ENCODE measurements at regions not wholly inside any gene's neighbourhood (a gene's known extent, or its start where the extent isn't known, plus 50 kb on each side); places are given as distances from the start of the nearest gene placed in this dataset.

DNA sequence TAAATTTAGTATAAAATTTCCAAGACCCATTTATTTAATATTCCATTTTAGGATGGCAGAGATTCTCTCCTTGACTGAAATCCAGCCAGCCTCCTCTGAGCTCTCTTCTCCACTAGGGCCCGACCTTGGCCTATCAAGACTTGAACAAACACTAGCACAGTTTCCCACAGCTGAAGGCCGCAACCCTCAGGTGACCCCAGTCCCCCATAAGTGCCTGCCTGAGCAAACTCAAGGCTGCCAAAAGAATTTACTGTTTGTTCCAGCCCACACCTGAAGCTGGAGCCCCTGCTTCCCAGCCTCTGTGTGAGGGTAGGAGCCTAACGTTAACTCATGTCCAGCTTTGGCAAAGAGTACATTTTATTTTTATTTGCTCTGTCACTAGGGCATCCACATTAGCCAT is 629.0 kb upstream of the ZFP42 start:
- TF ChIP-seq DPF2 (CRISPR knock-in tag; IDR thresholded peaks at IDR 0.05; ENCODE audit: borderline replicate concordance, low read depth) (no peak), CBFB (CRISPR knock-in tag; IDR thresholded peaks at IDR 0.05) (no peak)
- TF ChIP-seq, protein P1, sequence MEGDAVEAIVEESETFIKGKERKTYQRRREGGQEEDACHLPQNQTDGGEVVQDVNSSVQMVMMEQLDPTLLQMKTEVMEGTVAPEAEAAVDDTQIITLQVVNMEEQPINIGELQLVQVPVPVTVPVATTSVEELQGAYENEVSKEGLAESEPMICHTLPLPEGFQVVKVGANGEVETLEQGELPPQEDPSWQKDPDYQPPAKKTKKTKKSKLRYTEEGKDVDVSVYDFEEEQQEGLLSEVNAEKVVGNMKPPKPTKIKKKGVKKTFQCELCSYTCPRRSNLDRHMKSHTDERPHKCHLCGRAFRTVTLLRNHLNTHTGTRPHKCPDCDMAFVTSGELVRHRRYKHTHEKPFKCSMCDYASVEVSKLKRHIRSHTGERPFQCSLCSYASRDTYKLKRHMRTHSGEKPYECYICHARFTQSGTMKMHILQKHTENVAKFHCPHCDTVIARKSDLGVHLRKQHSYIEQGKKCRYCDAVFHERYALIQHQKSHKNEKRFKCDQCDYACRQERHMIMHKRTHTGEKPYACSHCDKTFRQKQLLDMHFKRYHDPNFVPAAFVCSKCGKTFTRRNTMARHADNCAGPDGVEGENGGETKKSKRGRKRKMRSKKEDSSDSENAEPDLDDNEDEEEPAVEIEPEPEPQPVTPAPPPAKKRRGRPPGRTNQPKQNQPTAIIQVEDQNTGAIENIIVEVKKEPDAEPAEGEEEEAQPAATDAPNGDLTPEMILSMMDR (CRISPR knock-in tag; IDR thresholded peaks at IDR 0.05): no peak
